Natural killer cell (primary cell): ENCODE measurements at regions not wholly inside any gene's neighbourhood (a gene's known extent, or its start where the extent isn't known, plus 50 kb on each side); places are given as distances from the start of the nearest gene placed in this dataset.

Experiments
- ATAC-seq, 3 donors: fragments of 150-1000 bp in 2 of 3; fragments of 200-7000 bp in 1 of 3; cut with Tn5 transposase; 1 replicate in 1 of 3; 2 replicates in 2 of 3; pipeline ENCODE4 v1.10.0; 2021; ENCODE audit warnings: mild to moderate bottlenecking in 2 of 3, moderate library complexity in 2 of 3
- DNase-seq, 2 donors: peaks; one replicate each; pipeline versions ENCODE4 v3.0.0 to v3.0.0-alpha.2; 2013 to 2021; ENCODE audit warnings: mixed read lengths in 1 of 2
- H3K27ac ChIP-seq: one replicate; pipeline ENCODE4 v1.5.1; 2013; ENCODE audit warnings: mild to moderate bottlenecking, low read length
- H3K27me3 ChIP-seq: one replicate; pipeline ENCODE4 v1.6.1; 2013; ENCODE audit warnings: low read length; ENCODE audit not compliant: control insufficient read depth, insufficient read depth
- H3K36me3 ChIP-seq: one replicate; pipeline ENCODE4 v1.6.1; 2013; ENCODE audit warnings: low read length; ENCODE audit not compliant: control insufficient read depth, insufficient read depth
- H3K4me1 ChIP-seq: one replicate; pipeline ENCODE4 v1.6.1; 2013; ENCODE audit warnings: low read length; ENCODE audit not compliant: control insufficient read depth, insufficient read depth
- H3K4me3 ChIP-seq: one replicate; pipeline ENCODE4 v1.5.1; 2013; ENCODE audit warnings: low read length
- H3K9me3 ChIP-seq: one replicate; pipeline ENCODE4 v1.6.1; 2013; ENCODE audit warnings: low read length; ENCODE audit not compliant: control insufficient read depth, insufficient read depth
- H3K27ac Mint-ChIP-seq, 2 donors: one replicate each; pipeline ENCODE4 v1.8.0; 2022; ENCODE audit warnings: mild to moderate bottlenecking in 2 of 2, mixed read lengths in 2 of 2, moderate library complexity in 1 of 2
- H3K27me3 Mint-ChIP-seq, 2 donors: one replicate each; pipeline ENCODE4 v1.8.0; 2022; ENCODE audit warnings: low read depth in 2 of 2, mixed read lengths in 2 of 2
- H3K36me3 Mint-ChIP-seq: one replicate; pipeline ENCODE4 v1.8.0; 2022; ENCODE audit warnings: mixed read lengths
- H3K4me1 Mint-ChIP-seq, 2 donors: one replicate each; pipeline ENCODE4 v1.8.0; 2022; ENCODE audit warnings: mixed read lengths in 2 of 2
- H3K4me3 Mint-ChIP-seq: one replicate; pipeline ENCODE4 v1.8.0; 2022; ENCODE audit warnings: mild to moderate bottlenecking, moderate library complexity, mixed read lengths
- H3K9me3 Mint-ChIP-seq, 2 donors: one replicate each; pipeline ENCODE4 v1.8.0; 2022; ENCODE audit warnings: mixed read lengths in 2 of 2
- CTCF ChIP-seq: fragments of 200-600 bp; IDR thresholded peaks from one replicate; pipeline ENCODE4 v1.8.0; 2022; ENCODE audit warnings: antibody characterized with exemption
- WGBS: methylation state at CpG from one replicate; pipeline ENCODE4 v1.1.7; 2013; ENCODE audit warnings: missing lambda C conversion rate; ENCODE audit not compliant: insufficient coverage; 5-methylcytosine and 5-hydroxymethylcytosine counted together
- intact Hi-C: fragments of 100-400 bp; cut with micrococcal nuclease; formaldehyde crosslinking; loops from one replicate; pipeline ENCODE4 v1.14.2; 2022

DNA sequence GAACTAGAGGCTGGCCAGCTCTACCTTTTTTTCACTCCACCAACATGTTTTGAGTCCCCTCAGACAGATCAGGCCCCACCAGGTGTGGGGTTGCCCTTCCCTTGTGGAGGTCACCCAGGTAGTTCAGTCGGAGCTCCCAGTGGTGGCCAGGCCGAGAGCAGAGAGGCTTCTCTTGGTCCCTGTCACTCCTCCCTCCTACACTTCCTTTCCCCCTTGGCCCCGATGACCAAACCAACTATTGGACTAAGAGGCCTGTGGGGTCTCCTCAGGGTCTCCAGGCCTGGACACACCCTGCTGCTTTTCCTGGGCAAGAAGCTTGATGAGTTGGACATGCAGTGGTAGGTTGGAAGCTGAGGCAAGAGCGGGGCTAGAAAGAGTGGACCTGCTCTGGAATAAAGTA, 174.8 kb downstream of the ZNF248 start:
- TF ChIP-seq CTCF, result no peak
- intact Hi-C loops, result no loop called here
- Histone ChIP-seq H3K27ac (no peak overlapping the region), H3K4me1 (no peaks in the 10 kb centered on the region), H3K9me3 (peaks cover 77% of the 10 kb centered on the region), H3K4me3 (no peak overlapping the region), H3K36me3 (no peaks in the 10 kb centered on the region), H3K27me3 (no peaks in the 10 kb centered on the region)
- Mint-ChIP-seq H3K4me1 (no peaks in the 10 kb centered on the region), H3K9me3 (peaks cover 7 to 15% of the 10 kb centered on the region in 2 donors), H3K36me3 (no peaks in the 10 kb centered on the region), H3K27me3 (no peaks in the 10 kb centered on the region), H3K27ac (no peak overlapping the region), H3K4me3 (no peak overlapping the region)
- ATAC-seq, result no peak
- whole genome bisulfite sequencing, result 92% methylated on average over 4 of the region's 4 CpGs
- no peak for DNase-seq

- Histone ChIP-seq H3K4me3 (no peak overlapping the region), H3K27me3 (no peaks in the 10 kb centered on the region), H3K9me3 (peaks cover 67% of the 10 kb centered on the region), H3K4me1 (no peaks in the 10 kb centered on the region), H3K27ac (no peak overlapping the region), H3K36me3 (no peaks in the 10 kb centered on the region)
- DNase-seq (no peak), ATAC-seq (no peak)
- no peak for TF ChIP-seq CTCF
- H3K4me3 Mint-ChIP-seq, result no peak overlapping the region
- H3K9me3 Mint-ChIP-seq, result peaks cover 5 to 15% of the 10 kb centered on the region in 2 donors
- H3K4me1 Mint-ChIP-seq, result no peaks in the 10 kb centered on the region
- 88% methylated on average over 12 of the region's 12 CpGs for WGBS
- intact Hi-C loops, result no loop called here
- H3K27me3 Mint-ChIP-seq, result no peaks in the 10 kb centered on the region
- H3K27ac Mint-ChIP-seq, result no peak overlapping the region
- no peaks in the 10 kb centered on the region for H3K36me3 Mint-ChIP-seq
Measured at GRCh38 chr10:37681617-37681999, 175.8 kb downstream of the ZNF248 start.

GRCh38 chr10:37680716-37681616, 176.4 kb downstream of the ZNF248 start:
- 86% methylated on average over 52 of the region's 52 CpGs for WGBS

More at GRCh38 chr10:37680716-37681616, 176.4 kb downstream of the ZNF248 start:
- Mint-ChIP-seq H3K27ac (no peak overlapping the region), H3K4me1 (no peaks in the 10 kb centered on the region), H3K36me3 (no peaks in the 10 kb centered on the region), H3K27me3 (no peaks in the 10 kb centered on the region), H3K9me3 (peaks cover 6 to 15% of the 10 kb centered on the region in 2 donors), H3K4me3 (no peak overlapping the region)
- no peaks in the 10 kb centered on the region for H3K4me1 ChIP-seq
- DNase-seq, result no peak
- no peaks in the 10 kb centered on the region for H3K36me3 ChIP-seq
- no peak overlapping the region for H3K27ac ChIP-seq
- no peak for ATAC-seq
- intact Hi-C loops, result no loop called here
- no peak for TF ChIP-seq CTCF
- H3K4me3 ChIP-seq, result no peak overlapping the region
- peaks cover 61% of the 10 kb centered on the region for H3K9me3 ChIP-seq
- no peaks in the 10 kb centered on the region for H3K27me3 ChIP-seq
